ENCODE measurements at regions not wholly inside any gene's neighbourhood (a gene's known extent, or its start where the extent isn't known, plus 50 kb on each side); places are given as distances from the start of the nearest gene placed in this dataset.

DNA sequence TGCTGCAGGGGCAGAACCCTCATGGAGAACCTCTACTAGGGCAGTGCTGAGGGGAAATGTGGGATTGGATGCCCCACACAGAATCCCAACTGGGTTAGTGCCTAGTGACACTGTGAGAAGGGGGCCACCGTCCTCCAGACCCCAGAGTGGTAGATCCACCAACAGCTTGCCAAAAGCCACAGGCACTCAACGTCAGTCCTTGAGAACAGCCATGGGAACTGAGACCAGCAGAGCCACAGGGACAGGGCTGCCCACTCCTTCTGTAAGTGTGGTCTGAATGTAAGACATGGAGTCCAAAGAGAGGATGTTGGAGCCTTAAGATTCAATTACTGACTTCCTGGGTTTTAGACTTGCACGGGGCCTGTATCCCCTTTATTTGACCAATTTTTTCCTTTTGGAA is 1451.5 kb downstream of the SI start:
- TF ChIP-seq ZNF8 (CRISPR knock-in tag; IDR thresholded peaks at IDR 0.05) = no peak
- no peak for TF ChIP-seq ISL1 (CRISPR knock-in tag; IDR thresholded peaks at IDR 0.05)
- no peak for TF ChIP-seq TOX (CRISPR knock-in tag; IDR thresholded peaks at IDR 0.05; ENCODE audit: borderline replicate concordance)
- TF ChIP-seq ZFP30 (CRISPR knock-in tag; IDR thresholded peaks at IDR 0.05) = no peak
- no peak for TF ChIP-seq BACH2 (CRISPR knock-in tag; IDR thresholded peaks at IDR 0.05; ENCODE audit: borderline replicate concordance)
